HG02588 (cell line): ENCODE measurements at regions not wholly inside any gene's neighbourhood (a gene's known extent, or its start where the extent isn't known, plus 50 kb on each side); places are given as distances from the start of the nearest gene placed in this dataset.

Source experiments
- ATAC-seq: cut with Tn5 transposase; IDR thresholded peaks from one replicate; pipeline ENCODE4 v1.9.1; 2021; ENCODE audit warnings: mild to moderate bottlenecking, moderate library complexity; ENCODE audit not compliant: unreplicated experiment

DNA sequence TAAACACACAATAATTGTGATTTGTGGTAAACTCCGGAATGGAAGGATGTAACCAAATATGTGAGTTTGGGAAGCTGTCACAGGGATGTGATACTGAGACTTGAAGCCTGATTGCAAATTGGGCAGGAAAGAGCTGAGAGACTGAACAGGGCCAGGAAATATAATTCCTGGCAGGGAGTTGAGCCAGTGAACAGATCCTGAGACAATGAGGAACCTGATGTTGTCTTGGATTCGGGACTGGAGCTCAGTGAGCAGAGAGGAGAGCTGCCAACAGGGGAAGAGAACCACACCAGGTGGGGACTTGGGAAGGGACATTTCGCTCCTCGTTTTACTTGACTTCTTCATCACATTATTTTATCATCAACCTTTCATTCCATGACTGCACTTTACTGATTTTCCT is 386.0 kb downstream of the TLL1 start:
- ATAC-seq = no peak

DNA sequence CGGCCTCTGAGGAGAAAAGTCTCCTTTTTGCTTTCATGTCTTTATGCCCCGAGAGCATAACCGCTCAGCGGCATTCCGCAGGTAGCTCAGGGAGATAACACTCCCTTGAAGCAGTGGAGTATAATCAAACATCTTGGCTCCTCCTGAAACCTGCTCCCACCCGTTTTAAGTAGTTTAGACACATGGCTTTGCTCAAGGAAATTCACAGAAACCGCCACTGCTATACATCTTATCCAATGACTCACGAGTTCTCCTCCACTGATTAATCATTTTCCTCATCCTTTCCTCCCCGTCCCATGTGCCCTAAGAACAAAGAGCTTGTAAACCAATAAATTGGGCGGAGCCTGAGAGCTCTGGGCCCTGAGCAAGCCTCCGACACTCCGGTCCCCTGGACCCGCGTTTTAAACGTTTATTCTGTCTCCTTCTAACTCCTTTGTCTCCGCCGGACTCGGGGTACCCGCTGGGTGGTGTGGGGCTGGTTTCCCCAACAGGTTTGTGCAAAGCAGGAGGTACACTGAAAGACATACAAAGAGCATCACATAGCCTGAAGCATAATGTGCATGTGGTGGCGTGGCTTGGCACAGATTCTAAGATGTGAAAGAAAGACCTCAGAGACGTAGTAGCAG is 401.2 kb downstream of the TLL1 start:
- no peak for ATAC-seq

DNA sequence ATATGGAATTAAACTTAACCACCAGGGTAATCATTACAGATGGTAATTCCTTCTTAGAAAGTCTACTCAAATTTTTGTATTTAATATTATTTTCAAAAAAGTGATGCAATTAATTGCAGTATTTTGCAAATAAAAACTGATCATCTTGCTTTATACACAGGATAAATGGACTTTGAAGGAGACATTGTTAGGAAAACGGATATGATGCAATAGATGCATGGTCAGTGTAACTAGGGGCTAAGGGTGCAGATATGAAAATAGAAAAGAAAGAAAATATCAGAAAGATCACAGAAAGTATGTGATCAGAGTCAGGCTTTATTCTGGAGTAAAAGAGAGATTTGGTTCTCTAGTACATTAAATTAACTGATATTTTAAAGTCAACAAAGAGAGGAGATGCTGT is 401.7 kb downstream of the TLL1 start:
- ATAC-seq = no peak

DNA sequence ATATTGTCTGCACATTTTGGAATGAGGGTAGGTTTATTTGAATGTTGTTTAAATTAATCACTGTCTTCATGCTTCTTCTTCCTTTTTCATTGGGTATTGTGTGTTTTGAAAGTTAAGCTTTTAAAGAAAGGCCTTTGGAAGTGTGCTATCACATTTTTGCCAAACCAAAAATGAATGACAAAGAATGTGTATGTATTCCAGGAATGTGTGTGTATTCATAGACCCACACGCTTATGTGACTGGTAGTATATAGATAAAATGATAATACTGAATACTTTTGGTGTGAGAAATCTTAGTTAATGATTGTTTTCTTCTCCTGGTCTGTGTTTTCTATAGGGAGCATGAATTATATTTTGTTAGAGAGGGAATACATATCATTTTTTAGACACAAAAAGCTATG is 404.4 kb downstream of the TLL1 start:
- ATAC-seq = no peak

DNA sequence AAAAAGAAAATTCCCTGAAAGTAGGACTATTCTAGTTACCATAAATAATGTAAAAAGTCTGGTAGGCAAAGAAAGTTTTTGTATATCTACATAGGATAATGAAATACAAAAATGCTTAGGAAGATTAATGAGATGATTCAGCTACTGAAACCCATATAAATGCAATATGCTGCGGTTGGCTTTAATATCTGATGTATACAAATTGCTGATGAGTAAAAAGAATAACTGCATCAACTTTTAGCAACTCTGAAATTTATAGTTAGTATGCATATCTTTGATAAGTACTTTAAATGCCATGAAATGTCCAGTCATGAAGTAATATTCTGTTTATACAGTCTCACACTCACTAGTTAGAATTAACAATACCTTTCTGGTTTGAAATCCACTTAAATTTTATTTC is 404.8 kb downstream of the TLL1 start:
- ATAC-seq = no peak

DNA sequence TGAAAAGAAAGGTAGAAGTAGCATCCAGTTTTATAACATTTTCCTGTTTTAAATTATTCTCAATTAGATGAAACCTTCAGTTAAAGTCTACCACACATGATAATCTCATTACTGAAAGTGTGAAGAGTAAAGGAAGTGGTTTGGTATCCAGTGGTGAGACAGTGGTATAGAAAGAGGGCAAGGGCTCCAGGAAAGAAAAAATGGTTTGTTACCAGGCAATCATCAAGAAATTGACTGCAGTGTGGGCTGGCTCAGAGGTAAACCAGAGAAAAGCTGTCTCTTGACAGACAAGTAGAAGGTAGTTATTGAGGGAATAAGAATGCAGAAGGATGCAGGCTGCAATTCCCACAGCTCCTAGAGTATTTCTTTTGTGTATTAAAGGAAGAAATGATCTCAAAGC is 406.2 kb downstream of the TLL1 start:
- no peak for ATAC-seq

DNA sequence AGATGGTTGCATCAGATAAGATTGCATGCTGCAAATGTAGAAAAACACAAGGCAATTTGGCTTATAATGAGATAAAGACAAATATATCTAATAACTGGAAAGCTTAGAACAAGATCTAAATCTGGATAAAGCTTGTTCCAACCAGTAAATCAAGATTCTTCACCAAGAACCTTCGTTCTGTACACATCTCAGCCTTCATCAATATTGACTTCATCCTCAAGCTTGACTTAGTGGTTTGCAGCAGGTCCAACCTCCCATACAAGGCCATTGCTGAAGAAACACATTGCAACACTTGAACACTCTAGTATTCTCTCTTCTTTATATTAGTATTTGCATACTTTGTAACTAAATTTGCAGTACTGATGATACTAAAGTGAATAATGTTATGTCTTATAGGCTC is 407.6 kb downstream of the TLL1 start:
- no peak for ATAC-seq

DNA sequence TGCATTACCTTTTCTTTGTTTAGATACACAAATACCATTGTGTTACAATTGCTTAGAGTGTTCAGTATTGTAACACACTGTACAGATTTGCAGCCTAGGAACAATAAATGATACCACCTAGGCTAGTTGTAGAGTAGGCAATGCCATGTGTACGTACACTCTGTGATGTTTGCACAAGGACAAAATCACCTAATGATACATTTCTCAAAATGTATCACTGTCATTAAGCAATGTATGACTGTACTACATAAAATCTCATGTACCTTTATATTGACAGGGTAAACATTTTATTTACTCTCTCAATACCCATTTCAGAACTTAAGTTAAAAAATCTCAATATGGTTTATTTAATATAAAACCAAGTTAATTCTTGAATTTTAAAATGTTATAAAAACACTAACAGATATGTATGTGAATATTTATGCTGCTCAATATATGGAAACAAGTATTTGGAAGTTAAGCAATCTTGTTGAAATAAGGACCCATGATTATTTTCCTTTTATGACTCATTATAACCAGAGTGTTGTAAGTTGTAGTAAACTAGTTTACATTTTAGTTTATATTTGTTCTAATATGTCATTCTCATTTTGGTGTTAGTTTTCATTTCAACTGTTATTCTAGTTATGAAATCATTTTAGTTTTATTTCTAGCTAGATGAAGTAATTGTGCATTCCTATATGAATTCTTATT is 409.2 kb downstream of the TLL1 start:
- no peak for ATAC-seq

DNA sequence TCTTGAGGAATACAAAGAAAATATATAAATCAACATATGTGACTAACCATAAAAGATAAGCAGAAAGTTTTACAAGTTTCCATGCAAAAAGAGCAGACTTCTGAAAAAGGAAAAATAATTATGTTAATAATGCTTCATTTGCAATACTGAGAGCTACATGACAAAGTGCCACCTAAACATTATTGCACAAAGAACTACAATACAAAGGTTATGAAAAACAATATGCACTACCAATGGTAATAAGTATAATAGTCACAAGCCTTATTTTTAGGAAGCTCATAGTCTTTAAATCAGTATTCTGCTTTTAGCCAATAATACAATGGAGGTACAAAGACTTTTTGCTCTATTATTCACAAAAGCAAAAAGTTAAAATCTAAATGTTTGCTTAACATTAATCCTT is 411.2 kb downstream of the TLL1 start:
- ATAC-seq = no peak

DNA sequence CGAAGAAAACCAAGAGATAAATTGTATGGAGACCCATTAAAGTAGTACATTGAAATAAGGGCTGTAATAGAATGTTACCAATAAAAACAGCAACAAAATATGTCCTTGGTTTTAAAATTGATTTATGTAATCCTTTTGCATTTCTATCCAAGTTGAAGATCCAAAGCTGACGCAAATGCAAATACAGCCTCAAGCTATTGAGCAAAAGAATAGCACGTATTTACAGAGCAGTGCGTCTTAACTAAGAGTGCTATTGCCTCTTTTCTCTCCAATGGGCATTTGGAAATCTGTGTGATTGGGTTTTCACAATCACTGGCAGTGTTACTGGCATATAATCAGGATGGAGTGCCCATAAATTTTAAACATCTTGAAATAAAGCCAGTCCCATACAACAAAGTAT is 417.4 kb downstream of the TLL1 start:
- ATAC-seq = no peak

DNA sequence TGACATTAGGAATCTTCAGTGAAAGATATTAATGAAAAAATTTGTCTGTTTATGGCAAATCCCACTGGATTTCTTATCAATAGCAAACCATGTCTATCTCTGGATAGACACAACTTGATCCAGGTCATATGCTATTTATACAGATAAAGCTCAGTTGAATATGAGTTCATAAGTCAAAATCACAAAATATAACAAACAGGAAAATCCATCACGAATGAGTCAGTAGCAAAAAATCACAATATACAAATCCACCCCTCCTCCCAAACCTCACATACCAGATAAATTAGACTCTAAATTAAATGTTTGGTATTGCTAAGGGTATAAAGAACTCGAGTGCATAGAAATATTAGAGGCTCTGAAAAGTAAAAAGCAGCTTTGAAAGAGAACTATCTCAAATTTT is 420.5 kb downstream of the TLL1 start:
- no peak for ATAC-seq

DNA sequence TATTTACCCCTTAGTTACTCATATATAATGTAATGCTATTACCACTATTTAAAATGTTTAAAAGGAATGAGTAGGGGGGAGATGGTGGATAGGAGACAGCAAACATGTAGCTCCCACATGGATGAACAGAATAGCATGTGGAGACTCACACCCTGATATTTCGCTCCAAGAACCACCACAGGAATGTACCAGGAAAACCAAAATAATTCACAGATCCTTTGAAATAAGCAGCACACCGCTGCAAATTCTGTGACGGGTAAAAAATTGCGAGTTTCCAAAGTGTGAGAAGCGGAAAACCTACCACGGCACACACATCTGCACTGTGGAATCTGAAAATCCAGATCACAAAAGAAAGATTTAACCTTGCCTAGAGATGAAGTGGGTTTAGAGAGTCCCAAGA is 428.2 kb downstream of the TLL1 start:
- no peak for ATAC-seq

DNA sequence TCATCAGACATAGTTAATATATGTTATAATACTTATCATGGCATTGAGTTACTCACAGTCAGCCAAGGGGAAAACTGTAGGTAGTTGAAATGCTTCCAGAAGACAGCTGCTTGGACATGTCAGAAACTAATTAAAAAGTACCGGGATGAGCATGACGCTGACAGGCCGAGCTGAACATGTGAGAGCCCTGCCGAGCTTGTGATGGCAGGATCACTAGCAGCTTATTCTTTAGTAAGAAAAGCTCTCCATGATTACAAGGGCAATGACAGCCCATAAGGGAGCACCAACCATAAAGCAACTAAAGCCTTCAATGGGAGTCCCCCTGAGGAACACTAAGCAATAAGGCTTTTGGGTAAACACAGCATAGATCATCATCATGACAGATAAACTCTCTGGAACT is 435.6 kb downstream of the TLL1 start:
- ATAC-seq = no peak

DNA sequence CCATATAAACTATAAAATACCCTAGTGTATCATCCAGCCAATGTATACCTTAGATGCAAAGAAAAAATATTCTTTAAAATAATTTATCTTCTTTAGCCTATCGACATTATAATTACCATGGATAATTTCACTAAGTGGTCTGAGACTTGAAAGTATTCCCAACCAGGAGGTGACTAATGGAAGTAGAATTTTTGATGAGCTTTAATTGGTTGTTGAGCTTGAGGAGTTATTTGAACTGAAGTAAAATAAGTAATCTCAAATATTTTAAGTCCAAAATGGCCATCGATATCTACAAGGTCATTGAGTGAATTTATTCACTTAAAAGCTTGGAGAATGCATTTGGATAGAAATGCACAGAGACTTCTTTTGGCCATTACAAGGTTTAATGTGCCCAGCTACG is 436.2 kb downstream of the TLL1 start:
- no peak for ATAC-seq

DNA sequence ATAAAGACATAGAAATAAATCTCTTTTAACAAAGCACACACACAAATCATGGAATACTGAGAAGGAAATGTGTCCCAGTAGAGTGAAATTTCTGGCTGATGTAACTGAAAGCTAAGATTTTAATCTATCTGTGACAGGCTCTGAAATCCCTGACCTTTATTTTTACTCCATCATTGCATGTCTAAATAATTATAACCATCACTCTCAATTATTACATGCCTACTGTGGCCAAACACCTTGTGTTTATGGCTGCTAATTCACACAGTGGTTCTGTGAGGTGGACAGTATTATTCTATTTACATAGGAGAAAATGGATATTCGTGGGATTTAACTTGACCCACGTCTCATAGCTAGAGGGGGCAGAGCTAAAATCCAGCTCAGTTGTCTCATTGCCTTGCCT is 438.1 kb downstream of the TLL1 start:
- ATAC-seq = no peak

DNA sequence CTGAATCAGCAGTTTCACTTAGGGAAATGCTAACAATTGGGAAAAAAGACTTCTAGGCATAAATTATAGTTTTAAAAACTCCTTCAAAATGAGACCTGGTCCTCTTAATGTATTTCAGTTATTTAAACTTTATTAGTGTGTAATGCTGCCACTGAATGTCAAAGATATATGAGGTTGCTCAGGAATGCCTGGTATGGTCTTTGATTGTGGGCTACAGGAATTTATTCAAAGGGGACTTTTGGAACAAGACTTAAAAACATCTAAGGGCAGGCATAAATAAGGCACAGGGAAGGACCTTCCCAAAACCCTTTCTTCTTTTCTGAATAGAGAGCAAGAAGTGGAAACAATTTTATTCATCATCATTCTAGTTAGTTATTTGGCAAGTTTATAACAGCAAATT is 439.1 kb downstream of the TLL1 start:
- no peak for ATAC-seq

DNA sequence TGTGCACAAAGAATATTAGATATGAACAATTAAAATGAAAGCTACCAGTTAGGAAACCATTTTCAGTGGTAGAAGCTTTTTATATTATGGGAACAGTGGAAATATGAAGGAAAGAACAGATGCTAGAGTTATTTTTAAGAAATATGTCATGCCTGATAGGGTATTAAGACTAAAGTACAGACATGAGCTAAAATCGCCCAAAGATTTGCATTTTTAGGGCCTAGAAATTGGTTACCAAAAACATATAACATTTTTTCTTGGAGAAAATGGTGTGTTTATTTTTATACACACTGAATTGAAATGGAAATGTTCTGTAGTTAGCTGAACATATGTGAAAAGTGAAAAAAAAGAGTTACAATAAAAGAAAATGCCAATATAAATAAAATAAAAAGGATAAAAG is 441.9 kb downstream of the TLL1 start:
- ATAC-seq = no peak

DNA sequence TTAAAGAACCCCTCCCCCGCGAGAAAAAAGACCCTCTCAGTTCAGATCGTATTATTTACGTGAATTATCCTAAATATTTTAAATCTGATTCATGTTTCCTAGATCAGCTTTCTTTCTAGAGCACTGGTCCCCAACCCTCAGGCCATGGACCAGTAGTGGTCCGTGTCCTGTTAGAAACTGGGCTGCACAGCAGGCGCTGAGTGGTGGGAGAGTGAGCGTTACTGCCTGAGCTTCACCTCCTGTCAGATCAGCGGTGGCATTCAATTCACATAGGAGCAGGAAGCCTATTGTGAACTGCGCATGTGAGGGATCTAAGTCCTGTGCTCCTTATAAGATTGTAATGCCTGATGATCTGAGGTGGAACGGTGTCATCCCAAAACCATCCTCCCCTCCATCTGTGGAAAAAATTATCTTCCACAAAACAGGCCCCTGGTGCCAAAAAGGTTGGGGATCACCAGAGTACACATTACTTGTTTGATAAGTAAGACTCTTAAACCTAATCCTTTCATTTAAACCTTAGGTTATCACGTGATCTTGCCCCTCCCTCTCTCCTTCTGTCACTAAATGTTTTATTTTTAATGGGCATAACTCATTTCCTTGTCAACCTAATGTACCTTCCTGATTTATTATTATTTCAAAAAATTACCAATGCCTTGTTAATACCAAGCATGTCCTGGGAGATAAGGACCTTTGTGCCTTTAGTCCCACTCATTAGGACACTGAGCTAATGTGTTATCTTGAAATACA is 442.9 kb downstream of the TLL1 start:
- ATAC-seq = no peak

DNA sequence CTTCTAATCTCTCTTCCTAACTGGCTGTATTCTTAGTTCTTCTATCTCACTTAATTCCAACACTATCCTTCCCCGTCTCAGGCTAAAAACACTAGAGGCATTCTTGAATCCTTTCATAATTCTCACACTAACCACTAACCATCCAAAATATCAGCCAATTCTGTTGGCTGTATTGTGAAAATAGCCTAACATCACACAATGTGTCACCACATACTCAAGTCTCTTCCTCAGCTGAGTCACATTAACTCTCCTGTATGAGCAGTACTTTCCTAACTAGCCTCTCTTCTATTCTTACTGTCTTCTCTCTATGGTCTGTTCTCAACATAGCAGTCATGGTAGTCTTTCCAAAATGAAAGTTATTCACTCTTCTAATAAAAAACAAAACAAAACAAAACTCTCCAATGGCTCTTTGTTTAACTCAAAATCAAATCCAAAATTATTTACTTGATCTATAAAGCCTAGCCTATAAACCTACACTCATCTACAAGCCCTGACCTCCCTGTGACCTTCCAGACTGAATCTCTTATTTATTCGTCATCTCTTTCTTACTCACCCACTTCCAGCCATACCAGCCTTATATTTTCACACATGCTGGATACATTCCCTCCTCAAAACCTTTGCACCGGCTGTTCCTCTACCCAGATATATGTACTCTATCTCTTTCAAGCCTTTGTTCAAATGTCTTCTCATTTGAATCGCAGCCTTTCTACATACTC is 445.9 kb downstream of the TLL1 start:
- ATAC-seq = no peak

DNA sequence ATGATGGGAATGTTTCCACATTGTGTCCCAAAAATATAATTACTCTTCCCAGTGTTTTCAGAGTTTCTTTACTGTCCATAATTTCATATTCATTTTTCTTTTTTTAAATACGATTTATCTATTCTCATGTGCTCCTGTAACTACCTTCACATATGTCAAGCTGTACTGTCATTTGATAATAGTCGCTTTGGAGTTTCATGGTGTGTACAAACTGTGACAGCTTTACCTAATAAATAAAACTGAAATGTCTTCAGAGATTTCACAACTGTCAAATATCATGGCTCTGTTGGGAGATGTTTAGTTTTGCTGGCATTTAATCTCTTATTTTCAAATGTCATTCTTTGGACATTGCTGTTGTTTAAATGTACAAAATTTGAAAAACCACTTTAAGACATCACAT is 450.2 kb downstream of the TLL1 start:
- no peak for ATAC-seq

DNA sequence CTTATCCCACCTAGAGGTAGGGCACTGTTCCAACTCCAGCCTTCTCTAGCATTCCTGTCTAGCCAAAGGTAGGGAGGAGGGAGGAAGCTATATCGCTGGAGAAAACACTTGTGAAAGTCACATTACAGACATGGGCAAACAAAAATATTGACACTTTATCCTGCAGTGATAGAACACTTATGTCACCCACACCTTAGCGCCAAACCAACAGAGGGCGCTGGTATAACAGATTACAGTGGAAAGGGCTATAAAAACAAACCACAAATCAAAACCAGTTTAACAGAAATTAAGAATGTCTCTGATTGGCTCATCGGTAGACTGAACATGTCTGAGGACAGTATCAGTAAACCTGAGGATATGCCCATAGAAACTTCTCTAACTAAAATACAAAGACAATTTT is 451.3 kb downstream of the TLL1 start:
- ATAC-seq = no peak
